ENCODE measurements at regions not wholly inside any gene's neighbourhood (a gene's known extent, or its start where the extent isn't known, plus 50 kb on each side); places are given as distances from the start of the nearest gene placed in this dataset.
"Not testable (repeated sequence)": the region's sequence is repeated elsewhere in the genome, so short reads cannot be mapped to it uniquely, and the experiment has no call there.

GRCh38 chr1:91189096-91189495 lies 167.3 kb upstream of the ZNF644 start:
- H3K4me3 ChIP-seq (ENCODE audit: low read depth, low read length) = no peak overlapping the region

GRCh38 chr1:91182807-91183206 lies 161.0 kb upstream of the ZNF644 start:
- H3K4me3 ChIP-seq (ENCODE audit: low read depth, low read length); H3K27me3 ChIP-seq; H3K9me3 ChIP-seq; H3K36me3 ChIP-seq; DNase-seq; H3K4me1 ChIP-seq: not testable (repeated sequence)

More at GRCh38 chr1:91189096-91189495, 167.3 kb upstream of the ZNF644 start:
- H3K9me3 ChIP-seq = no peaks in the 10 kb centered on the region
- TF ChIP-seq CTCF (IDR thresholded peaks at IDR 0.05; ENCODE audit: low read depth, low read length) = no peak
- DNase-seq = no peak
- H3K36me3 ChIP-seq = no peaks in the 10 kb centered on the region
- H3K4me1 ChIP-seq = no peaks in the 10 kb centered on the region
- H3K27me3 ChIP-seq = no peaks in the 10 kb centered on the region

- TF ChIP-seq CTCF (IDR thresholded peaks at IDR 0.05; ENCODE audit: low read depth, low read length) = no peak
- Histone ChIP-seq H3K9me3 (no peaks in the 10 kb centered on the region), H3K36me3 (no peaks in the 10 kb centered on the region), H3K4me1 (no peaks in the 10 kb centered on the region), H3K4me3 (ENCODE audit: low read depth, low read length) (no peak overlapping the region), H3K27me3 (no peaks in the 10 kb centered on the region)
- DNase-seq = no peak
These were observed 154.4 kb upstream of the ZNF644 start for GRCh38 chr1:91176250-91176649.

GRCh38 chr1:91174734-91175133 lies 152.9 kb upstream of the ZNF644 start:
- H3K4me1 ChIP-seq = no peaks in the 10 kb centered on the region
- no peaks in the 10 kb centered on the region for H3K36me3 ChIP-seq
- H3K9me3 ChIP-seq = no peaks in the 10 kb centered on the region
- no peak for TF ChIP-seq CTCF (IDR thresholded peaks at IDR 0.05; ENCODE audit: low read depth, low read length)
- H3K27me3 ChIP-seq = no peaks in the 10 kb centered on the region
- DNase-seq = no peak
- H3K4me3 ChIP-seq (ENCODE audit: low read depth, low read length) = no peak overlapping the region

- TF ChIP-seq CTCF (IDR thresholded peaks at IDR 0.05; ENCODE audit: low read depth, low read length) = no peak
- H3K36me3 ChIP-seq = no peaks in the 10 kb centered on the region
- no peak for DNase-seq
- no peak overlapping the region for H3K4me3 ChIP-seq (ENCODE audit: low read depth, low read length)
- no peaks in the 10 kb centered on the region for H3K4me1 ChIP-seq
- no peaks in the 10 kb centered on the region for H3K9me3 ChIP-seq
- no peaks in the 10 kb centered on the region for H3K27me3 ChIP-seq
These were observed 151.6 kb upstream of the ZNF644 start for GRCh38 chr1:91173346-91173890.

- H3K4me3 ChIP-seq (ENCODE audit: low read depth, low read length) = no peak overlapping the region
- TF ChIP-seq CTCF (IDR thresholded peaks at IDR 0.05; ENCODE audit: low read depth, low read length) = no peak
- H3K4me1 ChIP-seq = no peaks in the 10 kb centered on the region
- no peaks in the 10 kb centered on the region for H3K27me3 ChIP-seq
- no peak for DNase-seq
- H3K36me3 ChIP-seq = no peaks in the 10 kb centered on the region
- H3K9me3 ChIP-seq = no peaks in the 10 kb centered on the region
These were observed 150.7 kb upstream of the ZNF644 start for GRCh38 chr1:91172541-91172940.

- no peak for TF ChIP-seq CTCF (IDR thresholded peaks at IDR 0.05; ENCODE audit: low read depth, low read length)
- no peaks in the 10 kb centered on the region for H3K27me3 ChIP-seq
- no peaks in the 10 kb centered on the region for H3K4me1 ChIP-seq
- no peaks in the 10 kb centered on the region for H3K36me3 ChIP-seq
- H3K9me3 ChIP-seq = no peaks in the 10 kb centered on the region
- no peak for DNase-seq
- no peak overlapping the region for H3K4me3 ChIP-seq (ENCODE audit: low read depth, low read length)
These were observed 150.1 kb upstream of the ZNF644 start for GRCh38 chr1:91171898-91172297.
